Endometrium (tissue), 2 donors: ENCODE measurements at regions not wholly inside any gene's neighbourhood (a gene's known extent, or its start where the extent isn't known, plus 50 kb on each side); places are given as distances from the start of the nearest gene placed in this dataset.
"Not testable (repeated sequence)": the region's sequence is repeated elsewhere in the genome, so short reads cannot be mapped to it uniquely, and the experiment has no call there.

ENCODE experiments used
- FAIRE-seq: peaks from 2 replicates; lab custom pipeline; 2012; peaks lifted over from hg19 to GRCh38; lab: Jason Lieb, UNC
- donor health status: control.
- donor health status: control.

- FAIRE-seq: no peak
Observed at GRCh38 chr1:29551123-29551936, 315.0 kb downstream of the PTPRU start.

GRCh38 chr1:29550119-29550841 lies 314.0 kb downstream of the PTPRU start:
- no peak for FAIRE-seq

DNA sequence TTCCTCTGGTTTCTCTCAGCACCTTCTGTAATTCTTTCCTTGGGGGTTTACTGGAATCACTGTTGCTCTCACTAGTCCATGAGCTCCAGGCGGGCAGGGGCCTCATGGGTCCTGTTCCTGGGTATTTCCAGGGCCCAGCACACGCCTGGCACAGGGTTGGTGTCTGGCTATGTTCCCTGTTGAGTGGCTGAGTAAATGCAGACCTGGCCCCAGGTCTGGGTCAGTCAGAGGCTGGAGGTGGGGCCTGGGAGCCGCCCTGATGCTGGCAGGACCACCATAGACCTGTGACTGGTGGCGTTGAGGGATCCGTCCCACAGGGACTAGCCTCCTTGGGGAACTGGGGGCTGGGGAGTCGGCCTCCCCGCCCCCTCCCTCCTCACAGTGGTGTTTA lies 313.4 kb downstream of the PTPRU start:
- not testable (repeated sequence) for FAIRE-seq

DNA sequence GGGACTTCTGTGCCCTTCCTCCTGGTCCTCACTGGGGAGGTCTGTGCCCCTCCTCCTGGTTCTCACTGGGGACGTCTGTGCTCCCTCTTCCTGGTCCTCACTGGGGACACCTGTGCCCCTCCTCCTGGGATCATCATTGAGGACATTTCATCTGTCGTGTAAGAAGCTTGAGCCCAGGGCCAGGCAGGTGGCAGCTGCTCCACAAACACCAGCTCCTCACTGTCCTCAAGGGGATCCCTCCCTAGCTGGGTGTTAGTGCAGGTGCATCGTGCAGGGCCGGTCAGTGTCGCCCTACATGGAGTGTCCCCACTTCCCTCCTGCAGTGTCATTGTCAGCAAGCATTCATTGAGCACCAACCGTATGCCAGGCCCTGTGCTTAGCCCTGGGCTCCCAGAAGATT lies 312.7 kb downstream of the PTPRU start:
- FAIRE-seq: no peak

DNA sequence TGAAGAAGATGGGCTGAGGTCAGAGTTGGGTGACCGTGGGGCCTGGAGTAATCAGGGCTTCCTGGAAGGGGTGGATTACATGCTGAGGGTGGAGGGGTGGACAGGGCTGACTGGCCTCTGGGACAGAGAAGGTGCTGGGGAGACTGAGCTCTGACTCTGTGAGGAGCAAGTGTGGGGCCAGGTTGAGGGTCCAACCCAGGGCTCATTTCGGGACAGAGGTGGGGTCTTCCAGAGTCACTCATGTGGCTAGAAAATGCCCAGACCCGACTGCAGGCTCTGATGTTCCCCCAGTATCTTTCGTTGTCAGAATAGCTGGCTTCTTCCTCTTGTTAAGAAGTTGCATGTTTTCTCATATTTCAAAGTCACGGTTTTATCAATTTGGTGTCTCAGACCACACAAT lies 311.8 kb downstream of the PTPRU start:
- FAIRE-seq: no peak

DNA sequence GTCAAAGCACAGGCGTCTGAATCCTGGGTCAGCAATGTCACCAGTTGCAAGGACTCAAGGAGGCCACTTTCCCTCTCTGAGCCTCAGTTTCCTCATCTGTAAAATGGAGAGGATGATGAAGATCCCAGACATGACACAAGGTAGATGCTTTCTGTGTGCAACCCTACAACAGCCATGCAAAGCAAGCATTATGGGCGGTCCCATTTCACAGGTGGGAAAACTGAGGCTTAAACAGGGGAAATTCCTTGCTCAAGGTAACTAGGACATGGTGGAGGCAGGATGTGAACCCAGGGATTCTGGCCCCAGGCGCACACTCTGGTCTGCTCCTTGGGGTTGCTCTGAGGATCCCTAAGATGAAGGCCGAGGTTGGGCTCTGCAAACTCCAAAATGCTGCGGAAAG lies 311.0 kb downstream of the PTPRU start:
- no peak for FAIRE-seq

GRCh38 chr1:29546496-29546895 lies 310.2 kb downstream of the PTPRU start:
- FAIRE-seq: no peak

- no peak for FAIRE-seq
Observed at GRCh38 chr1:29544406-29544805, 308.1 kb downstream of the PTPRU start.

GRCh38 chr1:29543586-29543985 lies 307.3 kb downstream of the PTPRU start:
- FAIRE-seq: no peak

GRCh38 chr1:29542548-29542947 lies 306.2 kb downstream of the PTPRU start:
- no peak for FAIRE-seq

GRCh38 chr1:29541631-29542030 lies 305.3 kb downstream of the PTPRU start:
- no peak for FAIRE-seq

DNA sequence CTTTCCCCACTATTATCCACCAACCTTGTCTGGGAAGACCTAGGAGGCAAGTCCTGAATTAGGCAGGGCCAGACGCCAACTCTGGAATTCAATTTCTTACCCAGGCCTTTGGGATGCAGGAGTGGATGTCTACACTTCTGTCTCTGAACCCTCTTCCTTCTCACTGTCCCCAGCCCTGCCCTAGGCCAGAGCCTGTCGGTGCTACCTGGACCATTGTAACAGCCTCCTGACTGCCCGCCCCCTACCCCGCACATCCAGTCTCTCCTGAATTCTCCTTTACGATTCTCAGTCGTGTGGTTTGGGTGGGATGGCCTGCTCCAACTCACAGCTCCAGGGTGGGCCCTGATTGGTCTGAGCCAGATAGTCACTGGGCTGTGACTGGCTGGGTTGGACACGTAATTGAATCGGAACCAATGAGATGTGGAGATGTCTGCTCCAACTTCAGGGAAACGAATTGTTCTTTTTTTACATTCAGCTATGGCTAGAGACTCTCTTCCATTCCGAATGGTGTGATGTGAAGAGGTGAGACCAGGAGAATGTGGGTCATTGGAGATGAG lies 304.6 kb downstream of the PTPRU start:
- no peak for FAIRE-seq

DNA sequence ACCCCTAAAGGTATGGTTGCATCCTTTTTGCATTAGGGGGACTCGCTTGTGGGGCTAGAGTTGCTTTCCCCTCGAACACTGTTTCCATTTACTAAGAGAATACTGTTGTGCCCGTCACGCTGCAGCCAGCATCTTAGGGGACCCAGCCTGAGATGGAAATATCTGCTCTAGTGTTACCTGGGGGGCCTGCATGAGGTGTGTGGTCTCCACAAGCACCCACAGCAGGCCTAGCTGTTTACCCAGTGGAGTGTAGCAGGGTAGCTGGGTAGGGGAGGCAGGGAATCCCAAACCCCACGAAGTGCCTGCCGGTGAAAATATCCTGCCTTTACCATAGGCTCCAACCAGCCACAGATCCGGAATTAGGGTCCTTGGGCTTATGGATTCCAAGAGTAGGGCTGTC lies 303.6 kb downstream of the PTPRU start:
- FAIRE-seq: no peak

DNA sequence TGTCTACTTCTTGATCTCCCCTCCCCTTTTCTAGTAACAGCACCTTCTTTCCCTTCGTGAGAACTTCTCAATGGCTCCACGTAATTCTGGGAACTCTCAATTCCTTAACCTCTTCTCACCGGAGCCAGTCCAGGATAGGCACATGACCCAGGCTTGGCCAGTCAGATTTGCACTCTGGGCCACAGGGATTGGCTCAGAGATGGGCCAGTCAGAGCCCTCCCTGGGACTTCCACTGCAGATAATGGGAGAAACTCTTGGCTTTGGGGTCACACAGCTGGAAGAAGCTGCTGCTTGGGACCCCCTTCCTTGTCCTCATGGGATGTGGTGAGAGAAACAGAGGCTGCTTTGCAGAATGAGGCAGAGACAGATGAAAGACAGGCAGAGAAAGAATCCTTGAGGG lies 302.3 kb downstream of the PTPRU start:
- no peak for FAIRE-seq

DNA sequence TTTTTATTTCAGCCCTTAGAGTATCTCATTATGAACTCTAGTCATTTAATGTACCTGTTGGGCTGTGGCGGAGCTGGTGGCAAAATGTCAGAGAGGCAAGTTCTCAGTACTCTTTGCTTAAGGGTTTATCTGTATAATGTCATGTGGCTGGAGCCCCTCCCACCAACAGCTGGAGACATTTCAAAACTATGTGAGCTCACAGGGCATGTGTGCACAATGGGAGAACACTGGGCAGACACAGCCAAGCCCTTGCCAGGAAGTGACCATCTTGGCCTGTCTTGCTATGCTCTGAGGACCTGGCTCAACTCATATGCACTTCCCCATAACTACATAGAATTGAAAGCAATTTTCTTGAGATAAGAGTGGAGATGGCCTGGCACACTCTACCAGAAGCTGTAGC lies 296.4 kb downstream of the PTPRU start:
- FAIRE-seq: no peak

DNA sequence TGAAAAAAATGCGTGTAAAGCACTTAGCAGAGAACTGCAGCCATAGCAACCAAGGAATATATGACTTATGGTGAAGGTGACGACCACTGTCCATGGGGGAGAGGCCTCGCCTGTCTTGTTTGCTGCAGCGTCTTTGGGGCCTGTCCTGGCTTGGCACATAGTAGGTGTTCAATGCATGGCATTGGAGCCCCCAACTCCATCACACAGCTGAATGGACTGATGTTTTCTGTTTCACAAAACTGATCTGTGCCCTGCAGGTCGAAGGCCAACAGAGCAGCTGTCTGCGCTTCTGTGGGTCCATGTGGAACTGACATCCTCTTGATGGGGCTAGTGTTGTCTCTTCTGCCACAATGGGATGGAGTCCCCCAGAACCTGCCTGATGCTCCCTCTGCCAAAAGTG lies 296.0 kb downstream of the PTPRU start:
- no peak for FAIRE-seq

DNA sequence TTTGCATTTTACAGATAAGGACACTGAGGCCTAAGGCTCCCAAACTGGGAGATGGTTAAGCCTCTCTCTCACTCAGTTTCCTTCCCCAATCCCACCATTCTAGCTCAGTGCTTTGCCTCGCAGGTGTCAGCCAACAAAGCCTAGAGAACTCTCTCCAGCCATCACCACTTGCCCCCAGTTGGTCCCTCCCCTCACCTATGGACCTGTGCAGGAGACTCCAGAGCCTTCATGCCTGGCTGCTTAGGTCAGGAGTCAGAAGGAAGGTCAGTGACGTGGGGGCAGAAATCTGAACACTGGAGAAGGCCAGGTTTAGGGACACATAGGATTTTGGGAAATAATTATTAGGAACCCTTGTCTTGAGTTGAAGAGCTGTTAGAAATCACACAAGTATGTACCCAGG lies 295.3 kb downstream of the PTPRU start:
- no peak for FAIRE-seq

DNA sequence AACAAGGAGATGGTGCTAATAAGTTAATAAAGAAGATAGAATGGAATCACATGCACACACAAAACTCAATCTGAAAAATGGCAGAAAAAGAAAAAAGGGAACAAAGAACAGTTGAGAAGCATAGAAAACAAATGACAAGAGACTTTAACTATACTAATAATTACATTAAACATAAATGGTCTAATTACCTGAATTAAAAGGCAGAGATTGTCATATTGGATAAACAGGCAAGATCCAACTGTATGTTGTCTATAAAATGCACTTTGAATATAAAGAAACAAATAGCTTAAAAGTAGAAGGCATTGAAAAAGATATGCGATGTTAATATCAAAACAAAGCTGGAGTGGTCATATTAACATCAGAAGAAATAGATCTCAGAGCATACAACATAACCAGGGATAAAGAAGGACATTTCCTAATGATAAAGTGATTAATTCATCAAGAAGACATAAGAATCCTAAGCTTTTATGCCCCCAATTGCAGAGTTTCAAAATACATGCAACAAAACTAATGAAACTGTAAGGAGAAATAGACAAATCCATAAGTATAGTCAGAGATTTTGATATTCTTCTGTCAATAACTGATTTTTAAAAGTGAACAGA lies 293.5 kb downstream of the PTPRU start:
- no peak for FAIRE-seq

GRCh38 chr1:29527314-29528004 lies 291.1 kb downstream of the PTPRU start:
- no peak for FAIRE-seq

GRCh38 chr1:29525941-29526340 lies 289.6 kb downstream of the PTPRU start:
- no peak for FAIRE-seq

GRCh38 chr1:29524285-29525065 lies 288.2 kb downstream of the PTPRU start:
- no peak for FAIRE-seq

DNA sequence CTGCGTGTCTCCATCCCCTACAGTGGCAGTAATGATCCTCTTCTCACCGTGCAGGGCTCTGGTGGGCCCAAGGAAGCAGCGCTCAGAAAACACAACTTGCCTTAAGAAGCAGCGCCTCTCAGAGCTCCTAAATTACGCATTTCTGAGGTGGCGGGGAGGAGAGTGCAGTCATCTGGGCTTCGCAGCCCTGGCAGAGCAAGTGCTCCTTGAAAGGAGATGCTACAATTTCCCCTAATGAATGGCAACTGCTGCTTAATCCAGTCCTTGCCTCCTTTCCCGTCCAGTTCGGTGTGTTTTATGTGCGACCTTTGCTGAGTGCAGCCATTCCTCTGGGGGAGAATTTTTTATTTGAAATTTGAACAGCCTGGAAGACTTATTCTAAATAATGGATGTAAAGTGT lies 287.3 kb downstream of the PTPRU start:
- FAIRE-seq: no peak
